Head of caudate nucleus (tissue), 42 donors: ENCODE measurements at regions not wholly inside any gene's neighbourhood (a gene's known extent, or its start where the extent isn't known, plus 50 kb on each side); places are given as distances from the start of the nearest gene placed in this dataset.
A peak's percentile ranks its signal among the peaks of the same experiment; 100 is the strongest.

ENCODE experiments used
- DNase-seq, 42 donors: peaks; one replicate each; pipeline versions ENCODE4 v3.0.0 to v3.0.0-alpha.2; 2020 to 2021; ENCODE audit warnings: mixed read lengths in 7 of 42
- intact Hi-C: fragments of 100-400 bp; cut with DNase I; formaldehyde crosslinking; loops from one replicate; pipeline ENCODE4 v1.15.0; 2022

GRCh38 chr6:66481216-66481615 is 774.2 kb upstream of the EYS start:
- intact Hi-C loops = no loop called here
- DNase-seq = peak in 1 of 42 donors; percentile 10

GRCh38 chr6:66478705-66479104 is 771.7 kb upstream of the EYS start:
- intact Hi-C loops = no loop called here
- DNase-seq = no peak

- intact Hi-C loops = no loop called here
- no peak for DNase-seq
Observed at GRCh38 chr6:66435321-66435720, 728.3 kb upstream of the EYS start.

GRCh38 chr6:66429210-66429609 is 722.2 kb upstream of the EYS start:
- intact Hi-C loops = no loop called here
- no peak for DNase-seq

GRCh38 chr6:66423047-66423446 is 716.0 kb upstream of the EYS start:
- no peak for DNase-seq
- intact Hi-C loops = no loop called here

- intact Hi-C loops = no loop called here
- DNase-seq = peak in 9 of 42 donors; percentile 2 to 40 (median 15)
Observed at GRCh38 chr6:66421570-66421969, 714.5 kb upstream of the EYS start.

GRCh38 chr6:66418906-66419305 is 711.9 kb upstream of the EYS start:
- no peak for DNase-seq
- intact Hi-C loops = no loop called here

- intact Hi-C loops = no loop called here
- DNase-seq = no peak
Observed at GRCh38 chr6:66403966-66404365, 696.9 kb upstream of the EYS start.

- intact Hi-C loops = no loop called here
- DNase-seq = no peak
Observed at GRCh38 chr6:66402873-66403272, 695.8 kb upstream of the EYS start.

GRCh38 chr6:66396549-66396948 is 689.5 kb upstream of the EYS start:
- intact Hi-C loops = no loop called here
- peak in 35 of 42 donors; percentile 2 to 79 (median 27) for DNase-seq

- intact Hi-C loops = no loop called here
- DNase-seq = no peak
Observed at GRCh38 chr6:66396145-66396544, 689.1 kb upstream of the EYS start.

GRCh38 chr6:66390393-66390792 is 683.4 kb upstream of the EYS start:
- intact Hi-C loops = no loop called here
- DNase-seq = no peak

- intact Hi-C loops = no loop called here
Observed at GRCh38 chr6:66376001-66376400, 669.0 kb upstream of the EYS start.

GRCh38 chr6:66369407-66369806 is 662.4 kb upstream of the EYS start:
- DNase-seq = no peak
- intact Hi-C loops = no loop called here

More at GRCh38 chr6:66376001-66376400, 669.0 kb upstream of the EYS start:
- DNase-seq = no peak

- no peak for DNase-seq
- intact Hi-C loops = no loop called here
Observed at GRCh38 chr6:66362888-66363287, 655.9 kb upstream of the EYS start.

GRCh38 chr6:66361886-66362285 is 654.9 kb upstream of the EYS start:
- intact Hi-C loops = no loop called here

GRCh38 chr6:66357781-66358180 is 650.8 kb upstream of the EYS start:
- no peak for DNase-seq
- intact Hi-C loops = no loop called here

More at GRCh38 chr6:66361886-66362285, 654.9 kb upstream of the EYS start:
- no peak for DNase-seq

GRCh38 chr6:66355471-66355870 is 648.4 kb upstream of the EYS start:
- intact Hi-C loops = no loop called here
- DNase-seq = peak in 17 of 42 donors; percentile 6 to 79 (median 22)

- DNase-seq = no peak
- intact Hi-C loops = no loop called here
Observed at GRCh38 chr6:66344796-66345195, 637.8 kb upstream of the EYS start.

- intact Hi-C loops = no loop called here
- no peak for DNase-seq
Observed at GRCh38 chr6:66340736-66341135, 633.7 kb upstream of the EYS start.

- intact Hi-C loops = no loop called here
- DNase-seq = no peak
Observed at GRCh38 chr6:66336176-66336575, 629.1 kb upstream of the EYS start.

- DNase-seq = no peak
- intact Hi-C loops = no loop called here
Observed at GRCh38 chr6:66328200-66328599, 621.2 kb upstream of the EYS start.
